Activated CD4-positive, alpha-beta T cell treated with anti-CD3 and anti-CD28 coated beads, Interleukin-10, Interleukin-2, amounts not matched to agents 100 ng/mL and 50 ng/mL, durations not matched to agents 16 hours and 8 hours (primary cell): ENCODE measurements at regions not wholly inside any gene's neighbourhood (a gene's known extent, or its start where the extent isn't known, plus 50 kb on each side); places are given as distances from the start of the nearest gene placed in this dataset.

Source experiments
- DNase-seq: peaks from one replicate; pipeline ENCODE4 v3.0.0-alpha.2; 2020

- no peak for DNase-seq
Measured at GRCh38 chr11:70733327-70734325, 335.3 kb downstream of the CTTN start.

- DNase-seq, result no peak
Measured at GRCh38 chr11:70734379-70734778, 336.1 kb downstream of the CTTN start.

GRCh38 chr11:70734911-70735310 lies 336.6 kb downstream of the CTTN start:
- DNase-seq, result no peak

GRCh38 chr11:70735976-70736375 lies 337.6 kb downstream of the CTTN start:
- no peak for DNase-seq

GRCh38 chr11:70736461-70736860 lies 338.1 kb downstream of the CTTN start:
- no peak for DNase-seq

- DNase-seq, result no peak
Measured at GRCh38 chr11:70736937-70737640, 338.8 kb downstream of the CTTN start.

- DNase-seq, result no peak
Measured at GRCh38 chr11:70737816-70738630, 339.7 kb downstream of the CTTN start.

GRCh38 chr11:70738661-70739060 lies 340.3 kb downstream of the CTTN start:
- no peak for DNase-seq

- no peak for DNase-seq
Measured at GRCh38 chr11:70739091-70739490, 340.8 kb downstream of the CTTN start.

GRCh38 chr11:70739811-70740487 lies 341.6 kb downstream of the CTTN start:
- DNase-seq, result no peak

GRCh38 chr11:70740488-70740851 lies 342.1 kb downstream of the CTTN start:
- no peak for DNase-seq

GRCh38 chr11:70741085-70741484 lies 342.8 kb downstream of the CTTN start:
- no peak for DNase-seq

GRCh38 chr11:70742553-70743291 lies 344.4 kb downstream of the CTTN start:
- no peak for DNase-seq

- no peak for DNase-seq
Measured at GRCh38 chr11:70743329-70743728, 345.0 kb downstream of the CTTN start.

GRCh38 chr11:70743941-70744351 lies 345.6 kb downstream of the CTTN start:
- no peak for DNase-seq

GRCh38 chr11:70744396-70745185 lies 346.3 kb downstream of the CTTN start:
- DNase-seq, result no peak

- DNase-seq, result no peak
Measured at GRCh38 chr11:70745451-70745850, 347.1 kb downstream of the CTTN start.

- no peak for DNase-seq
Measured at GRCh38 chr11:70745941-70746340, 347.6 kb downstream of the CTTN start.

GRCh38 chr11:70746351-70746750 lies 348.0 kb downstream of the CTTN start:
- DNase-seq, result no peak

- no peak for DNase-seq
Measured at GRCh38 chr11:70747285-70747684, 349.0 kb downstream of the CTTN start.

GRCh38 chr11:70747921-70748320 lies 349.6 kb downstream of the CTTN start:
- DNase-seq, result no peak
